Ascending aorta (tissue), 2 donors: ENCODE measurements at regions not wholly inside any gene's neighbourhood (a gene's known extent, or its start where the extent isn't known, plus 50 kb on each side); places are given as distances from the start of the nearest gene placed in this dataset.

Experiments
- DNase-seq, 2 donors: peaks; one replicate each; pipeline ENCODE4 v3.0.0-alpha.2; 2019; ENCODE audit warnings: low spot score in 2 of 2
- H3K27ac ChIP-seq, 2 donors: fragments of 200-600 bp; sonication (generic); one replicate each; pipeline ENCODE4 v1.5.1; 2016 to 2017; ENCODE audit warnings: mild to moderate bottlenecking in 1 of 2
- H3K27me3 ChIP-seq: fragments of 200-600 bp; sonication (generic); one replicate; pipeline ENCODE4 v1.5.1; 2017
- H3K36me3 ChIP-seq, 2 donors: fragments of 200-600 bp; sonication (generic); one replicate each; pipeline ENCODE4 v1.5.1; 2016
- H3K4me1 ChIP-seq, 2 donors: fragments of 200-600 bp; sonication (generic); one replicate each; pipeline ENCODE4 v1.5.1; 2016 to 2017; ENCODE audit warnings: mild to moderate bottlenecking in 1 of 2
- H3K4me3 ChIP-seq, 2 donors: fragments of 200-600 bp; sonication (generic); one replicate each; pipeline ENCODE4 v1.5.1; 2016 to 2017; ENCODE audit warnings: mild to moderate bottlenecking in 1 of 2
- H3K9me3 ChIP-seq, 2 donors: fragments of 200-600 bp; sonication (generic); one replicate each; pipeline ENCODE4 v1.5.1; 2016
- intact Hi-C: fragments of 100-400 bp; cut with DNase I; formaldehyde crosslinking; loops from one replicate; pipeline ENCODE4 v1.15.1; 2023
- TF ChIP-seq, protein P1 (sequence below), 3 experiments: fragments of 200-600 bp in 2 of 3; fragments of 450-650 bp in 1 of 3; sonication (generic) in 2 of 3; IDR thresholded peaks; one replicate each; pipeline ENCODE4 v1.5.1; 2016 to 2019; ENCODE audit warnings: antibody characterized with exemption in 3 of 3, mild to moderate bottlenecking in 1 of 3, moderate library complexity in 1 of 3

DNA sequence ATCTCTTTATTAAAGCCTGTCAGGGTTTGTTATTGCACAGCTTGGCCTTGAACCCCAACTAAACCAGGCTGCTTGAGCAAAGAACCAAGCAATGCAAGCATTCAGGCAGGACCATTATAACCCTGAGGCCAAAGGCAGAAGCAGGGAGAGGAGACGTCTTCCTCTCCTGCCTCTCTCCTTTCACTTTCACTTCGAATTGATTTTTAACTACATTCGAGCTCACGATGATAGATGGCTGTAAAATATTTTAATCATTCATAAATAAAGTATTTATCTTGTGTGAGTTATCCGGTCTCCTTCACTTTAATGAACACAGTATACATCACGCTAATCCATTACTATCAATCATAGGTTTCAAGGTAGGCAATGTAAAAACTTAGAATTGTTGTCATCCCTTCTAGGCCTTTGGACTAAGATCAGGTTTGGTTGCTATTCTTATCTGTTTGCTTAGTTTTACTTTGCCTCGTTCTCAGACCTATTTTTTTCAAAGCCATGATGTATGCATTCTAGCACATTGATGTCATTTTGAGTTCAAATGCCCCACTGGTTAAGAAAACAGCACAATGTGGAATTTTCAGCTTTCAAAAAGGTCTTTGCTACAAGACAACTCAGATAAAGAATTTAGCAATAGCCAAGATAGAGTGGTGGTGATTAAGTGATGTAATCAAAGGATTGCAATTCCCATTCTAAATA lies 480.2 kb upstream of the RUNX1 start:
- H3K27me3 ChIP-seq: no peaks in the 10 kb centered on the region
- H3K4me3 ChIP-seq: peak overlapping the region; percentile 46 to 49
- no peaks in the 10 kb centered on the region for H3K4me1 ChIP-seq
- no peaks in the 10 kb centered on the region for H3K36me3 ChIP-seq
- no peaks in the 10 kb centered on the region for H3K9me3 ChIP-seq
- H3K27ac ChIP-seq: no peak overlapping the region
- TF ChIP-seq, protein P1, sequence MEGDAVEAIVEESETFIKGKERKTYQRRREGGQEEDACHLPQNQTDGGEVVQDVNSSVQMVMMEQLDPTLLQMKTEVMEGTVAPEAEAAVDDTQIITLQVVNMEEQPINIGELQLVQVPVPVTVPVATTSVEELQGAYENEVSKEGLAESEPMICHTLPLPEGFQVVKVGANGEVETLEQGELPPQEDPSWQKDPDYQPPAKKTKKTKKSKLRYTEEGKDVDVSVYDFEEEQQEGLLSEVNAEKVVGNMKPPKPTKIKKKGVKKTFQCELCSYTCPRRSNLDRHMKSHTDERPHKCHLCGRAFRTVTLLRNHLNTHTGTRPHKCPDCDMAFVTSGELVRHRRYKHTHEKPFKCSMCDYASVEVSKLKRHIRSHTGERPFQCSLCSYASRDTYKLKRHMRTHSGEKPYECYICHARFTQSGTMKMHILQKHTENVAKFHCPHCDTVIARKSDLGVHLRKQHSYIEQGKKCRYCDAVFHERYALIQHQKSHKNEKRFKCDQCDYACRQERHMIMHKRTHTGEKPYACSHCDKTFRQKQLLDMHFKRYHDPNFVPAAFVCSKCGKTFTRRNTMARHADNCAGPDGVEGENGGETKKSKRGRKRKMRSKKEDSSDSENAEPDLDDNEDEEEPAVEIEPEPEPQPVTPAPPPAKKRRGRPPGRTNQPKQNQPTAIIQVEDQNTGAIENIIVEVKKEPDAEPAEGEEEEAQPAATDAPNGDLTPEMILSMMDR (IDR thresholded peaks at IDR 0.05): no peak
- DNase-seq: no peak
- intact Hi-C loops: no loop called here

DNA sequence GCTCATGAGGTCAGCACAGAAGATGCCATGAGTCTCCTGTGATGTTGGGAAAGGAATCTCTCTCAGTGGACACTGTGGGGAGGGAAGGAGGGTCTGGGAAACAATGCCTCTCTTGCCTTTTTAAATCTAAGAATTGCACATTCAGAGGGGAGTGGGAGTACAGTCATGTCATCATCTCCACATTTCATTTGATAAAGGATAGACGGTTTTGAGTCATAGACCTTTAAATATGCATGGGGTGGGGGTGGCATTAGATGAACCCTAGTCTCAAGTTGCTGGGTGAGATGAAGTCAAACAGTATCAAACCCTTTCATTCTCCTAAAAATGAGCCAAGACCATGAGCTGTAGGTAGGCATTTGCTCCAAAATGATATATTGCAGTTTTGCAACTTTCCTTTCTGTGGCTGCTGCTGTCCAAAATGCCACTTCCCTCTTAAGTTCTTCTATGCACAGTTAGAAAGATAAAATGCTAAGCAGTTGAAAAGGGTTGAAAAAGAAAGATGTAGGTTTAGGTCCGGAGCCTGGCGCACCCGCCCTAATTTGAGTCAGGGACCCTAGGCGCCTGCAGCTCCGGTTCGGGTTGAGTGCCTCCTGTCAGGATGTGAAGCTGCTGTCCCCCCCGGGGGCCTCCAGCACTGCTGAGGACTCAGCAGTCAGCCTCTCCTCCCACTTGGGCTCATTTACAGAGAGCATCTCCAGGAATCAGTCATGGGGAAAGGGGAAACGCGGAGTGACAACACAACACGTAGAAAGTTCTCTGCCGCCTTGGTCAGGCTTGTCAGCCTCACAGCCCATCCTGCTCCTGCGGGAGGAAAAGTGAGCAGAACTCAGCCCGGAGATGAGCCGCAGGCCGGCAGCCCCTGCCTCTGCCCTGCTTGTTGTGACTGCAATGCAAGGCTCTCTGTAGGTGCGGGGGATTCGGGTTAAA lies 479.3 kb upstream of the RUNX1 start:
- DNase-seq: no peak

DNA sequence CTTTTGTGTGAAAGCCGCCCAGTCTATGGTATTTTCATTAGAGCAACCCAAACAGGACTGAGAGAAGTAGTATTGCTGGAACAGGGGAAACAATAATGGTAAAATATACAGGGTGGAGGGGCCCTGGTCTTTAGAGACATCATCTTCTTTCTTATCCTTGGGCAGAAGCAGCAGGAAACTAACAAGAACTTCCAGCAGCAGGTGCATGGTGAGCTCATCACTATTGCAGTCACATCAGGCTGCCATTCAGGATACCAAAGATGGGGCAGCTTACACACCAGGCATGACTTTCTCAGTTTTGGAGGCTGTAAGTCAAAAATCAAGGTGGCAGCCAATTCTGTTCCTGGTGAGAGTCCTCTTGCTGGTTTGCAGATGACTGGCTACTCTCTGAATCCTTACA lies 478.3 kb upstream of the RUNX1 start:
- Histone ChIP-seq H3K36me3 (no peaks in the 10 kb centered on the region), H3K4me1 (no peaks in the 10 kb centered on the region), H3K9me3 (no peaks in the 10 kb centered on the region), H3K4me3 (no peak overlapping the region), H3K27ac (no peak overlapping the region), H3K27me3 (no peaks in the 10 kb centered on the region)
- no peak for DNase-seq
- TF ChIP-seq, protein P1 (IDR thresholded peaks at IDR 0.05): no peak
- intact Hi-C loops: no loop called here

More for the DNA sequence above, 479.3 kb upstream of the RUNX1 start:
- H3K9me3 ChIP-seq: no peaks in the 10 kb centered on the region
- peak overlapping the region; percentile 46 to 49 for H3K4me3 ChIP-seq
- intact Hi-C loops: no loop called here
- TF ChIP-seq, protein P1 (IDR thresholded peaks at IDR 0.05): no peak
- no peaks in the 10 kb centered on the region for H3K4me1 ChIP-seq
- no peaks in the 10 kb centered on the region for H3K36me3 ChIP-seq
- no peaks in the 10 kb centered on the region for H3K27me3 ChIP-seq
- no peak overlapping the region for H3K27ac ChIP-seq

DNA sequence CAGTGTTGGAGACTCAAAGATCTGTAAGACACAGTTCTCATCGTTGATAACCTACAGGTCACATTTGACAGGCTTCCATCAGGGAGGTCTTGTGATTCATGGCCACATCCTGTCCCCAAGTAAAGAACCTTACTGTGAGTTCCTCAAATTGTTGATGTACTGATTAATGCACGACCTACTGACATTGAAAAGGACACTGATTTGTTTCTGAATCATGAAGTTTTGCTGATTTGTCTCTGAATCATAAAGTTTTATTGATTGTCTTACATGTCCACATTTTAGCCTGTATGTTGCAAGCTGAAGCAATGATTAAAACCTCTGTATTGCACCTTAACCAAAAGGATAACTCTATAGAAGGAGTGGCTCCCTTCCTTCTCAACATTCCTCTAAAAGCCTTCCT lies 476.3 kb upstream of the RUNX1 start:
- H3K27ac ChIP-seq: no peak overlapping the region
- no peak for DNase-seq
- intact Hi-C loops: no loop called here
- no peaks in the 10 kb centered on the region for H3K9me3 ChIP-seq
- H3K4me1 ChIP-seq: no peaks in the 10 kb centered on the region
- H3K36me3 ChIP-seq: no peaks in the 10 kb centered on the region
- H3K4me3 ChIP-seq: no peak overlapping the region
- TF ChIP-seq, protein P1 (IDR thresholded peaks at IDR 0.05): no peak
- H3K27me3 ChIP-seq: no peaks in the 10 kb centered on the region

DNA sequence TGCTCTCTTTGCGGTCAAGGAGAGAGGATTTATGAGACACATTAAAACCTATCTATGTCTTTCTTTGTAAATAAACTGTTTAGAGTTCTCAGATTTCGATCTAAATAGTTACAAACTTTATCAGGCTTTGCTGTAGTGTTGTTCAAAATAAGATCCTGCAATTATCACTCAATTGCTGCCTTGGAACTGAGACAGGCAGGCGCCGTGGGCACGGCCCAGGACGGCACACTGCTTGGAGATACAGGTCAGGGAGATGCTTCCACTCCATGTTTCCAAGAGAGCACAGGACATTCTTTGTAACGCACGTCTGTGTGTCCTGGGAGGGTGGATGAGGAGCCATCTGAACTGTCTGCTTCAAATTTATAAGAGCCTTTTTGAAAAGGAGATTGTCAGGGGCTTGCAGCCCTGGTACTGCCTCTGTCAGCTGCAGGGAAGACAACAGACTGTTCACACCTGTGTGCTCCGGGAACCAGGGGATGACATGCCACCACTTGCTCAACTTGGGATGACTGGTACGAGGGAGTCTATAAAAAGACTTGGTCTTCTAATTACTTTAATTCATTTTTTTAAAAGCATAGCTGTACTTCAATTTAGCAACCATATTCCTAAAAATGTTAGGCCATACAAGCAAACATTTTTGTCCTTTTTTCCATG lies 472.9 kb upstream of the RUNX1 start:
- TF ChIP-seq, protein P1 (IDR thresholded peaks at IDR 0.05): no peak
- intact Hi-C loops: no loop called here
- Histone ChIP-seq H3K4me1 (no peaks in the 10 kb centered on the region), H3K27ac (no peak overlapping the region), H3K36me3 (no peaks in the 10 kb centered on the region), H3K27me3 (no peaks in the 10 kb centered on the region), H3K9me3 (no peaks in the 10 kb centered on the region), H3K4me3 (no peak overlapping the region)
- DNase-seq: no peak
